Fibroblast of pulmonary artery (primary cell): ENCODE measurements at regions not wholly inside any gene's neighbourhood (a gene's known extent, or its start where the extent isn't known, plus 50 kb on each side); places are given as distances from the start of the nearest gene placed in this dataset.

ENCODE experiments used
- DNase-seq: peaks from one replicate; pipeline ENCODE4 v3.0.0-alpha.2; 2010; ENCODE audit warnings: low read depth
- H3K4me3 ChIP-seq: replicated peaks from 2 replicates; pipeline ENCODE4 v1.5.1; 2011; ENCODE audit warnings: low read depth, mild to moderate bottlenecking, control low read depth, low read length, moderate library complexity
- TF ChIP-seq, protein P1 (sequence below): IDR thresholded peaks from 2 replicates; pipeline ENCODE4 v1.5.1; 2011; ENCODE audit warnings: mild to moderate bottlenecking, control low read depth, low read length, inconsistent platforms; ENCODE audit errors: missing control alignments

DNA sequence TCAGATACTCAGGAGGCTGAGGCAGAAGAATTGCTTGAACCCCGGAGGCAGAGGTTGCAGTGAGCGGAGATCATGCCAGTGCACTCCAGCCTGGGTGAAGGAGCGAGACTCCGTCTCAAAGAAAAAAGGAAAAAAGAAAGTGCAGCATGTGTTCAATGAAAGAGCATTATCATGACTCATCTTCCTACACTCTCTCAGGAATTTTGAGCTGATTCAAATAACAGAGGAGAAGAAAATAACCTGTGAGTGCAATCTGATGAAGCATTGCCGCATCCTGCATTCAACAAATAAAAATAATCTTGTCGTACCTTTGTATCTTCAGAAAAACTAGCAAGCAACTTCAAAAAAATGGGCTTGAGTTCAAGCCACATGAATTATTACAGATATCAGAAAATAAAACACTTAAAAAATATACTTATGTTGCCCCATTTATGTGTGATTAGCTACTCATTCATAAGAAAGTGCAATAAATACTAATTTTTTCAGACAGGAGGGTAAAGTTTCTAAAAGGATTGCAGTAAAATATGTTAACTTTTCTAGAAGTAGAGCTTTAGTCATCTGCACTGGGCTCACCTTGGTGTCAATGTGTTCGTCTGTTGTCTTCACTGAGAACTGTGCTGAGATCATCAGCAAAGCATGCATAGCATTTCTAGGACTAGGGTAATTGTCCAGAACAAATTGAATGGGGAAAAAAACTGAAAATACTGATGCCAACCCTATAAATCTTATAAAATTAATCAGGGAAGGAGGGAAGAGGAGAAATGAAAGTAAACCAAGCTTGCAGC, 90.4 kb upstream of the VCX3B start:
- no peak for DNase-seq
- H3K4me3 ChIP-seq, result no peak overlapping the region
- TF ChIP-seq, protein P1, sequence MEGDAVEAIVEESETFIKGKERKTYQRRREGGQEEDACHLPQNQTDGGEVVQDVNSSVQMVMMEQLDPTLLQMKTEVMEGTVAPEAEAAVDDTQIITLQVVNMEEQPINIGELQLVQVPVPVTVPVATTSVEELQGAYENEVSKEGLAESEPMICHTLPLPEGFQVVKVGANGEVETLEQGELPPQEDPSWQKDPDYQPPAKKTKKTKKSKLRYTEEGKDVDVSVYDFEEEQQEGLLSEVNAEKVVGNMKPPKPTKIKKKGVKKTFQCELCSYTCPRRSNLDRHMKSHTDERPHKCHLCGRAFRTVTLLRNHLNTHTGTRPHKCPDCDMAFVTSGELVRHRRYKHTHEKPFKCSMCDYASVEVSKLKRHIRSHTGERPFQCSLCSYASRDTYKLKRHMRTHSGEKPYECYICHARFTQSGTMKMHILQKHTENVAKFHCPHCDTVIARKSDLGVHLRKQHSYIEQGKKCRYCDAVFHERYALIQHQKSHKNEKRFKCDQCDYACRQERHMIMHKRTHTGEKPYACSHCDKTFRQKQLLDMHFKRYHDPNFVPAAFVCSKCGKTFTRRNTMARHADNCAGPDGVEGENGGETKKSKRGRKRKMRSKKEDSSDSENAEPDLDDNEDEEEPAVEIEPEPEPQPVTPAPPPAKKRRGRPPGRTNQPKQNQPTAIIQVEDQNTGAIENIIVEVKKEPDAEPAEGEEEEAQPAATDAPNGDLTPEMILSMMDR, result no peak

DNA sequence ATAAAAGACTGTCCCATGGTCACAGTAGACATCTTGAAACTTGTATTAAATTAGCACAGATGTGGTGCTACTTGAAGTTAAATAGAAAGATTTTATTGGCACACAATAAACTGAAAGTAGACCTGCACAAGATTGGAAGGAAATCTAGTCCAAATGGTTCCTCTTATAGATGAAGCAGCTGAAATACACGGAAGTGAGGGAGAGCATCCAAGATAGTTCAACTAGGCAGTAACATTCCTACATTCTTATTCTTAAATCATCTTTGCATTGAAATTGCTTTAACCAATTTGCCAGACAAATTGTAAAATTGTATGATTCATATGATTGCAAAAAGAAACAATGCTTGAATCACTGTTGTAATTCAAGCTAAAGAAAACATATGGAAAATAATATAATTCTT, 87.6 kb upstream of the VCX3B start:
- H3K4me3 ChIP-seq, result no peak overlapping the region
- no peak for DNase-seq
- TF ChIP-seq, protein P1, result no peak

DNA sequence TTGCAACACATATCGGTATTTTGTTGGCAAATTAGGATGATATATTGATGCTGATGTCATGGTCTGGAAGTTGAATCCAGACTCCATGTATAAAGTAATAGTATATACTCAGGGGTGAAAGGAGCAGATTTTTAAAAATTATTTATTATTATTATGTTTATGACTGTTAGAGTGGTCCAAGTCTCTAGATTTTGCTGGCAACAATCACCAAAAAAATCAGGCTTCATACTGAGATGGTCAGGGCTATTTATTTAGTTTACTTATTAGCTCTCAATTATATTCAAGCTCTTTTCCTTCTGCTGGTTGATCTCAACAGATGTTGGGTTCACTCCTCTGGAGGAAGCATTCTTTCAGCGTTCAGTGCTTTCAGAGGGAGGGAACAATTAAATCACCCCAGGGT, 73.9 kb upstream of the VCX3B start:
- no peak overlapping the region for H3K4me3 ChIP-seq
- TF ChIP-seq, protein P1, result no peak
- DNase-seq, result no peak

DNA sequence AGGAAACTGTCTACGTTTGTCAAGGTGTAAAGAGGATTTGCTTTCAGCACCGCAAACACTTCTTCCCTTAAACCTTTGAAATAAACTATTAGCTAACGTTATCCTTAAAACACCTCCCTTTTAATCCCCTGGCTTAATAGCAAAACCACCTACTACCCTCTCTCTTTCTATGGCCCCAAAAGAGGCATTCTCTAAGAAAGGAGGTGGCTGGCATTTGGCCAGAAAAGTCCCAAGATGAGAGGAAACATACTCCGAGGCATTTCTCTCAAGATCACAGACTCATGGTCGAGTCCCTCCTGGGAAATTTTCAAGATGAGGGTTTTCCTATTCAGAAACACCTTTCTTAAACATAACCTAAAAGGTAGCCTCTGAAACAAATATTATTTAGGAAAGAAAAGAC, 60.6 kb upstream of the VCX3B start:
- peak; percentile 0 for DNase-seq
- TF ChIP-seq, protein P1, result no peak

DNA sequence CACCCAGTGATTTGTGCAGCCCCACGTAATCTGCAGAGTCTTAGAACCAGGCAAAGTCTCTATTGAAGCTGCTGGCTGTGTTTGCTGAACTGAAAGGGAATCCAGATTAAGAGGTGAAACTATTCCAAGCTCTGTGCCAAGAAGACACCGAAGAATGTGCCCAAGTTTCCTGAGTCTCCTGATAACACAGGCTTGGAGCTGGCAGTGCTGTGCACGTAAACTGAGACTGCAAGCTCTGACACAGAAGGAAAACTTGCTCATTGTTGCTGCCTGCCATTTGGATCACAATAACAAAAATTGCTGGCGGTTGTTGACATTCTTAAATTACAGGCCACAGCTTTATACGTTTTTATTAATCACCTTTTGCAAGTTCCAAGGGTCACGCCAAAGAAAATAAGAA, 60.2 kb upstream of the VCX3B start:
- H3K4me3 ChIP-seq, result no peak overlapping the region
- DNase-seq, result peak; percentile 40
- TF ChIP-seq, protein P1, result no peak

More for the DNA sequence above, 60.6 kb upstream of the VCX3B start:
- H3K4me3 ChIP-seq, result no peak overlapping the region

DNA sequence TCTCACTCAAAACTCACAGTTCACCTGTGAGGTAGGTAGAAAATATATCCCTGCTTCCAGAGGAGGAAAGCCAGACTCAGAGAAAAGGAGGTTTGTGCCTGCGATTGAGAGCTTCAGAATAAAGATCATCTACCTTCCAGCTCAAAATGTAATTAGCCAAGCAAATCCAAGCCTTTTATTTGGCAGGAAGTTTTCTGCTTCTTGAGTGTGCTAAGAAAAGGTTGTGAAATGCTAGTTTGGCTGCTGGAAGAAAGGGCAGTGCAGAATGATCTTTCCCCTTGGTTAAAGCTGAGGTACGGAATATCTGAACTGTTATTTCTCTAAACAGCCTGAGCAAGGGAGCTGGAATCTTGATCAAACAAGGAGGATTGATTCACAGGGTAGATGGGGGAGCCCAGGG, 59.7 kb upstream of the VCX3B start:
- TF ChIP-seq, protein P1, result no peak
- H3K4me3 ChIP-seq, result no peak overlapping the region
- DNase-seq, result peak; percentile 9

DNA sequence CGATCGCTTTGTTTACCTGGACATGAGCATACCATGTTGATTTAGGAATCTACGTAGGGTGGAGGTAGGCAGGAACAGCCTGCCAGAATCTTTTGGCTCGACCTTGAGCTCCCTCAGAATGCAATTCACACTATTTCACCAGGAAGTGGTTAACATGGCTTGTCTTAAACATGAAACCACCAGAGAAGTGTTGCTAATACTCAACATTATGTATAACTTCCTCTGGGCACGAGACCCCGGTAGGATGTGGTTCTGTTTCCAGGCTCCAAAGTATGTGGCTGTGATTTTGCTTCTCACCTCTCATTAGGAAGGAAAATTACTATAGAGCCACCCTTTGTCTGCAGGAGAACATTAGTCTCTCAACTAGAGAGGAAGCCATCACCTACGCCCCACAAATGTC, 59.0 kb upstream of the VCX3B start:
- TF ChIP-seq, protein P1, result no peak
- no peak for DNase-seq
- H3K4me3 ChIP-seq, result no peak overlapping the region
